HS-27A (cell line): ENCODE measurements at regions not wholly inside any gene's neighbourhood (a gene's known extent, or its start where the extent isn't known, plus 50 kb on each side); places are given as distances from the start of the nearest gene placed in this dataset.

Experiments
- DNase-seq: peaks from one replicate; pipeline ENCODE4 v3.0.0-alpha.2; 2012; ENCODE audit warnings: low read depth, missing footprints

DNA sequence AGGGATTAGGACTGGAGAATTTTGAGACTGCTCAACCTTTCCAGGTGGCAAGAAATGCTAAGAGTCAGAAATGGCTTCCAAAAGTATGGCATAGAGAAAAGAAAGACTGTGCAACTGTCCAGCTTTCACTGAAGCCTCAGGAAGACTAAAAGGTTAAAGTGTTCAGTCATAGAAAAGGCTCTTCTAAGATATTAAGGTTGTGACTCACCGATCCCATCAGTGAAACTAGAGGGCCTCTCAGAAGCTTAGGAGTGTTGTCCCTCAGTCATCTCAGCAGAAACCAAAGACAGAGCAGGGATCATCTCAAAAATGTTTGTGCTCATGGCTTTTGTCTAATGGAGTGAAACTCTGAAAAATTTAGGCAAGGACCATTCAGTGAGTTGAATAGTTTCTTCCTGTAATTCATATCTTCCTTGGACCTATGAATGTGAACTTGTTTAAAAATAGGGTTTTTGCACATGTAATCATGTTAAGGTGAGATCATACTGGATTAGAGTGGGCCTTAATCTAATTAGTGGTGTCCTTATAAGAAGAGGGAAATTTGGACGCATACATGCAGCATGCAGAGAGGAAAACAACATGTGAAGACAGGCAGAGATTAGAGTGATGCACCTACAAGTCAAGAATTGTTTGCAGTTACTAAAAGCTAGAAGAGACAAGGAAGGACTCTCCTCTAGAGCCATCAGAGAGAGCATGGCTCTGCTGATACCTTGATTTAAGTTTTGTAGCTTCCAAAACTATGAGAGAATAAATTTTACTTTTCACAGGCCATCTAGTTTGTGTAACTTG lies 71.3 kb downstream of the RPE65 start:
- no peak for DNase-seq

DNA sequence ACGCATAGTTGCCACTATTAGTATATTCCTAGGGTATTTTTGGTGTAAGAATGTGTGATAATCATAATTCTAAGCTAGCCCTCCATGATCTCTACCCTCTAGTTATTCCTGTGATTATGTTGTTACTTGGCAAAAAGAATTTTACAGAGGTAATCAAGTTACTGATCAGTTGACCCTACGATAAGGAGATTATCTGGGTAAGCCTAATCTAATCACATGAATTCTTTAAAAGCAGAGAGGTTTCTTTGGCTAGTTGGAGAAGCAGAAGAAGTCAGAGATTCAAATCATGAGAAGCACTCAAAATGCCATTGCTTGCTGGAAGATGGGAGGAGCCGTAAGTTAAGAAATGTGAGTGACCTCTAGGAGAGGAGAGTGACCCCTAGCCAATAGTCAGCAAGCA lies 72.7 kb downstream of the RPE65 start:
- no peak for DNase-seq

DNA sequence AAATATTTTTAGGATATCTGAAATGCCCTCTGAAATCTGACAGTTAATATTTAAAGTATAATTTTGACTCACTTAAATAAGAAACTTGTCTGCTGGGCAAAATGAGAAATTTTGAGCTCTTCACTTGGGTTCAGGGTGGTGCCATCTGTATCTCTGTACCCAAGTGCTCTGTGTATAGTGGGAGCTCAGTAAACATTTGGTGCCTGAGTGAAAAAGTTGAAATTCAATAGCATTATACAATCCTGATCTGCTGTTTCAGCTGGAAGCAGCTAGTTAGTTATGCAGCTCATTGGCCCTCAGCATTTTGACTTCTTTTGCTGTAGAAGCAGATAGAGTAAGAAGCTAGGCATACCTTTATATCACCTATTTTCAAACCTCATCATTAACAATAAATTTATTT lies 73.3 kb downstream of the RPE65 start:
- DNase-seq = no peak

DNA sequence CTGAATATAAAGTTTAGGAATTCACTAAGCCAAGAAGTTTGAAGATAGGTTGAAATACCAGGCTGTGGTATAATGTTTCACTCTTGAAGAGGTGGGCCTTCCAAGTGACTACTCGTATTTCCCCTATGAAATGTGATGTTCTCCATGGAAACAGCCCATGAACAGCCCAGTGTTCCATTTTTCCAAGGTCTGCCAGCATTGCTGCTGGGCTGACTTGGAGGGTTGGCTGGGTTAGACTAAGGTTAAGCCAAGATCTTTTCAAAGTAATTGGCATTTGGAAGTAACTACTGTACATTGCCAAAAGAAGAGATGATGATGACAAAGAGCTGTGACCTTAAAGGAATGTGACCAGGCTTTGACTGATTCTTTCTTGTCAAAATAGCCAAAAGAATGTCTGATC lies 73.8 kb downstream of the RPE65 start:
- DNase-seq = no peak

DNA sequence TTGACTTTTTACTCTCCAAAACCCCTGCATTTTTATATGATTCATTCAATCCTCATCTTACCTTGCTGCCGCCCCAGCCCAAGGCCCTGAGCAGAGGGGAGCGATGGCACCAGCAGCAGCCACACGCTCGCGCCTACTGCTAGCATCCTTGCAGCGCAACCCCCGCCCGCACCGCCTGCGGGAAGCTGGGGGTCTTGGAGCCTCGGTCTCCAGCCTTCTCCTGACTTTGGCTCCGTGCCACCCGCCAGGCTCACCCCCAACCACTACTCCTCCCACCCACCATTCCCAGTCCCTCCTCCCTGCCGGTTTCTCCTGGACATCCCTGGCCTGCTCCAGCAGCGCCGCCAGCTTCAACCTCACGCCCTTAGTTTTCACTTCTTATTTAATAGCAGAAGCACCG lies 76.6 kb downstream of the RPE65 start:
- DNase-seq = no peak

DNA sequence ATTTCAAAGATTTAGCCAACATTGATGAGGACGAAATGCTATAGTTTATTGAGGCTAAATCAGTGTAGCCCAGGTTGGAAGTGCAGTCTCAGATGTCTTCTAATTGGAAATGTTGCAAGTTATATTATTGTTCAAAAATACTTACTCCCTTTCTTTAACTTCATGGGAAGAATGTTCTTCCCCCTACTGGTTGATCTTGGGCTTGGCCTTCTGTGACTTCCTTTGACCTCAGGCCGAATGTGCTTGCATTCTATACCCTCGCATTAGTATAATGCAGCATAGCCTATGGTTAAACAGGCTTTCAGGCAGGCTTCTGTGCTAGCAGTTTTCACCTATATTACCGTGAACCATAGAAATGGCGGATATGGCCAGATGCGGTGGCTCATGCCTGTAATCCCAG lies 77.3 kb downstream of the RPE65 start:
- no peak for DNase-seq

DNA sequence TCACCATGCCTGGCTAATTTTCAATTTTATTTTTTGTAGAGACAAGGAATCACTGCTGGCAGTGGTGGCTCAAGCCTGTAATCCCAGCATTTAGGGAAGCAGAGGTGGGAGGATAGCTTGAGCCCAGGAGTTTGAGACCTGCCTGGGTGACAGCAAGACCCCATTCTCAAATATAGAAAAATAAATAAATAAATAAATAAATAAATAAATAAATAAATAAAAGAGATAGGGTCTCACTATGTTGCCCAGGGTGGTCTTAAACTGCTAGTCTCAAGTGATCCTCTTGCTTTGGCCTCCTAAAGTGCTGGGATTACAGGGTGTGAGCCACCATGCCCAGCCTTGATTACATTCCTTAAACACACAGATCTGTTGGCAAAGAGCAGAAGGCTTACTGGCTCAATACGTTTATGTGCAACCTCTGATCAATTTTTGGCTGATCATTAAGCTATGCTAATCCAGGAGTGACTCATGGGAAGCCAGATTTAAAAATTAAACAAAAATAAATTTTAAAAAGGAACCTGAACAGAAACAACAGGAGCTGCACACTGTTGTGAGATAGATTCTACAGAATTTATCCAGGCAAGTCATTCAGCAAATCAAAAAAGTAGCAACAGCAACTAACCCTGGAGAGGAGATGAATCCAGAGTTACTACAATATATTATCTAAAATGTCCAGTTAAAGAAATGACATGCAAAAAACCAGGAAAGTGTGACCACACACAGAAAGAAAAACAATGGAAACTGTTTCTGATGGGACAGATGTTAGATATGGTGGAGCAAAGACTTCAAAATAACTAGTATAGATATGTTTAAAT lies 79.4 kb downstream of the RPE65 start:
- no peak for DNase-seq

DNA sequence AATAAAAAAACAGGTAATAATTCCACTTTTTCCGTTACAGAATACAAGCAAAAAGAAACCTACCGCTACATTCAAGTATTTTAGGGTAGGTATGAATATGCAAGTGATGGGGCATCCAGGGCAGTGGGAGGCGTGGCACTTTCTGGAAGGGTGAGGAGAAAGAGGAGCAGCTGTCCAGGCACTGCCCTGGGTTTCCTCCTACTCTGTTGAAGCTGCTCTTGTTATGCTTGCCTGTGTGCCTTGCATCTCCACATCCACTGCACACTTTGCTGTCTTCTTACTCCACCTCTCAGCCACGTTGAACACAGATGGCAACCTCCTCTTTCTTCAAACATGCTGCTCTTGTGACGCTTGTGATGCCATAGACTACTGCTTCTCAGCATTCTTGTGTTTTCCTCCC lies 83.2 kb downstream of the RPE65 start:
- no peak for DNase-seq

DNA sequence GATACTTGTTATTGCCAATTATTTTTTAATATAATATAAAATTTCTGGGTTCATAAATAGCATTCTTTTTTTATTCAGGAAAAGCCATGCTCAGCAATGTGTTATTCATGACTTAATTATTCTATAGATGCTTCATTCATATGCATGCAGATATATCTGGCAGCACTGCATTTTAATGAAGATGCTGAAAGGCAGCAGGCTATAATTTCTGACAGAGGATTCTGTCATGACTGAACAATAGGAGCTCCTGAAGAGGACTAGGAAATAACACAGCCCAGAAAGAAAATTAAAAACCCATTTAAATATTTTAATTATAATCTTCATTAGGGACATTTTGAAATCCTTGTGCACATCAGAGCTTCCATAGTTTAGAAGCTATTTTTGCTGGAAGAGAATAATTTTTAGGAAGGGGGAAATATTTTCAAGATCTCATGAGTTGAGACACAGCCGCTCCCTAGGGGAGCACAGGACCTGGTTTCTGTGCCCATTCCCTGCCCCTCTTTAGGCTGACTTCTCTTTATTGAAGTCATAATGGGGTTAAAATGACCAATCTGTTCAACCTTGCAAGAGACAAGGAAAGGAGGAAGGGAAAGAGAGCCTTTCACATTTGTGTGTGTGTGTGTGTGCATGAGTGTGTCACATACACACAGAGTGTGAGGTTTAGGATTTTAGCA lies 83.9 kb downstream of the RPE65 start:
- DNase-seq = no peak

DNA sequence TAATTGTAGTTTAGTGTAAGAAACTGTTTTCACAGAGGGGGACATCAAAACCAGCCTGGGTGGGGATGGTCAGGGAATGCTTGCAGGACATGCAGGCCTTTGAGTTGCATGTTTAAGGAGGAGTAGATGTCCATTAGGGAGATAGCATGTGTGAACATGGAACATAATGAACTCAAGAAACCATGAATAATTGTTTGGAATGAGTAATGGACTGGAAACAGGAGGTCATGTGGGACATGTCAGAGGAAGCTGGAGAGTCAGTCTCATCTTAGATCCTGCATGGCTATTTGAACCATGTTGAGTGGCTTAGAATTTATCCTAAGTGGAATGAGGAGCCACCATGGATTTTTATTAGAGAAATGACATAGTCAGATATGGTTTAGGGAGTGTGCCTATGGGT lies 86.4 kb downstream of the RPE65 start:
- no peak for DNase-seq

DNA sequence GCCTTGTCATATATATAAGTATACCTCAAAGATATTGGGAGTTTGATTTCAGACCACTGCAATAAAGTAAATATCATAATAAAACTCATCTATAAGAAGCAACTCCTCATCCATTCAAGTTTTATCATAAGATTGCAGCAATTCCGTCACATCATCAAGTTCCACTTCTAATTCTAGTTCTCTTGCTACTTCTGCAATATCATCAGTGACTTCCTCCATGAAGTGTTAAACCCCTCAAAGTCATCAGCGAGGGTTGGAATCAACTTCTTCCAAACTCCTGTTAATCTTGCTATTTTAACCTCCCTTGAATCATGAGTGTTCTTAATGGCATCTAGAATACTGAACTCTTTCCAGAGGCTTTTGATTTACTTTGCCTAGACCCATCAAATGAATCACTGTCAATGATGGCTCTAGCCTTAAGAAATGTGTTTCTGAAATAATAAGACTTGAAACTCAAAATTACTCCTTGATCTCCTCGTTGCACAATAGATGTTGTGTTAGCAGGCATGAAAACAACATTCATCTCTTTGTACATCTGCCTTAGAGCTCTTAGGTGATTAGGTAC lies 88.3 kb downstream of the RPE65 start:
- DNase-seq = no peak

DNA sequence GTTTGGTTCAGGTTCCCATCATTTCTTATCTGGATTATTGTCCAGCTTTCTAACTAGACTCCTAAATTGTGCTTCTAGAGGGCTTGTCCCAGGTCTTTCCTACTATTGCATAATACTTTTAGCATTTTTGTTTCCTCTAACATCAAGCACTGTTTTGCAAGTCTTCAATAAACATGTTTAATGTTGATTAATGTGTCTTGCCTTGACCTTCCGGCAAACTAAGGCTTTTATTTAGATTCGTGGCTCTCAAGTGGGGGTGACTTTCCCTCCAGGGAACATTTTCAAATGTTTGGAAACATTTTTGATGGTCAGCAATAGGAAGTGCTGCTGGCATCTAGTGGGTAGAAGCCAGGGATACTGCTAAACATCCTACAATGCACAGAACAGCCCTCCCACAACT lies 90.7 kb downstream of the RPE65 start:
- DNase-seq = no peak

DNA sequence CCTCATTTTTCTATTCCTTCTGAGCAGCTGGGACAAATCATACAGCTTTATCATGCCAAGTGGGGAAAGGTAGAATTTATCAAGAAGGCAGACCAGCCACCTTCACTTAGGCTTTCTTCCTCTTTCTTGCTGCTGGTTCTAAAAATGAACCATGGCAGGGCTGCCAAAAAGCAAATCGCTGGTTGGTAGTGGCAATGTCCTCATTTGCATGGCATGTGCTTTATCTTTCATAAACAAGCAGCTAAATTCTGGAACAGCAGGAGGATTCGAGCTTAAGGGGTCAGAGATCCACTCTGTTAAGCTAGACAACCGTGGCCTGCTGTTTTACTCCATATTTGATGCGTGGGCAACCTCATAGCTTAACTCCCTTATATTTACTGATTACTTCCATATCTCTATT lies 91.3 kb downstream of the RPE65 start:
- no peak for DNase-seq

DNA sequence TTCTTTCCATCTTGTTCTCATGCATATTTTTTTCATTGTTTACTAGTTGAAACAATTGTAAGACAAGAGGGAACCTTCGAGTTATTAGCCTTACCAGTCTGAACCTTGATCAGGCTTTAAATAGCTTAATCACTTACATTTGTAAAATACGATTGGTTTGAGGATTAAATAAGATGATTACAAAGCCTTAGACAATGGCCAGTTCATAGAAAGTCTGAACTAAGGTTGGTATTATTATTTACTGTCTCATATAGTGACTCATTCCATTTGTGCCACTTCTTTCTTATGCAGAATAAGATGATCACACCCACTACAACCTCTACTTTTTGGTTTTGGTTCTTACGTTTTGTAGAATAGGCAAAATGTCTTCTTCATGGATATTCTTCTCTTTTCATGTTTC lies 94.1 kb downstream of the RPE65 start:
- DNase-seq = no peak

DNA sequence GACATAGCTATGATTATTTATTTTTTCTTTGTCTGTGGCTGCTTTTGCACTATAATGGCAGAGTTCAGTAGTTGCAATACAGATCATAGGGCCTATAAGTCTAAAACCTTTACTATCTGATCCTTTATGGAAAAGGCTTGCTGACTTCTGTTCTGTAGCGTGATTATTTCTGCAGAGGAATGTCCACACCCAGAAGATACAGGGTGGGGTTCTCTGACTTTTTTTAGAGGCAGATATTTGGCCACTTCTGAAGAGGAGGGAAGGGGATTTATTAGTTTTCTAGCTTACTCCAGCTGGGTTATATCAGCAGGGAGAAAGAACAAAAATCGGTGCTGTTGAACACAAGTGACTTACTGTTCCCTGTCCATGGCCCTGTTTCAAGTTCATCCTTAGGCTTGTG lies 97.6 kb downstream of the RPE65 start:
- no peak for DNase-seq

DNA sequence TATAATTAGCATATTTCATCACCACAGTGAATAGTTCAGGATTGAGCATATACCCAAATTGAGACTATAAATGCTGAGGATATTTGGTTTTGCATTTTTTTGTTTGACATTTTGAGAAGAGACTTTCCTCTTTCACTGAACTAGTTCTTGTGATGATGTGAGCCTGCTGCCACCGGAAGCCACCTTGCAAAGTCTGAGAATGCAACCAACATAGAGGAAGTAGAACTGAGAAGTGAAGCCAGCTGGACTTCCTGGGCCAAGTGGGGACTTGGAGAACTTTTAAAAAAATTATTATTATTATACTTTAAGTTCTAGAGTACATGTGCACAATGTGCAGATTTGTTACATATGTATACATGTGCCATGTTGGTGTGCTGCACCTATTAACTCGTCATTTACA lies 102.3 kb downstream of the RPE65 start:
- no peak for DNase-seq

DNA sequence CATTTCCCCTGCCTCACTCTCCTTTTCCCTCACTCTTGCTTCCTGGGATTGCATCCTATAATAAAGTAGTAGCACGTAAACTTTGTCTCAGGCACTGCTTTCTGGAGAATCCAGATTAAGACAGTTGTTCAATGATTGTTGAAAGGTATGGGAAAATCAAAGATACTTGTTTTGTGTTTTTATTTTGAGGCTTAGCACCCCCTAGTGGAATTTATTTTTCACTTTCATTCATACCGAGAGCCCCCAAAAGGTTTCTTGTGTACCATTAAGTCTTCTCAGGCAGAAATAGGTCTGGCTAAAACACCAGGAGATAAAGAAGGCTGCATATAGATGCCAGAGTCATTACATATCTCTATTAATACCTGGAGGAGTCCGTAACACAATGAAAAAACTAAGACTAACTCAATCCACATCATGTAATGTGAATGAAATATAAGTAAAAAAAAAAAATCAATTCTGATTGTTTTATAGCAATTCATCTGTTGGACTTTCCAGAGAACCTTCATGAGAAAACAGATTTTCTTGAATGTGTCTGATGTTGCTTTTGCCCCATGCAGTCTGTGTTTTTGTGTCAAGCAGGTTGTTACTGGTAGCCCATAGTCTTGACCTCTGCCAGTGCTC lies 103.5 kb downstream of the RPE65 start:
- DNase-seq = no peak

DNA sequence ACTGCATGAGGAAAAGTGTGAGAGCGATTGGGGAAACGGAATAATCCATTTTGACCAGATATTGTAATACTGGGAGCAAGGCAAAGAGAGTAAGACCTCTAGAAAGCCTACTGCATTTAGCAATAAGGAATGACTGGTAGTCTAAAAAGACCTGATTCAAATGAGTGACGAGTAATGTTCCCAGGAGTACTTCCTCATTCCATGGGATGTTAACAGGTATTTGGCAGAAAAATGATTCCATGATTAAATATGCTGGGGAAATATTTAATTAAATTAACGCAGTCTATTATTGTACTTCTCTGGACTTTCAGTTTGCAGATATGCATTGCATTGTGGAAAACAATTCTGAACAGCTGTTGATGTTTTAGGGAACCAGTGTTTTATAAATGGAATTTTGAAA lies 105.5 kb downstream of the RPE65 start:
- no peak for DNase-seq

DNA sequence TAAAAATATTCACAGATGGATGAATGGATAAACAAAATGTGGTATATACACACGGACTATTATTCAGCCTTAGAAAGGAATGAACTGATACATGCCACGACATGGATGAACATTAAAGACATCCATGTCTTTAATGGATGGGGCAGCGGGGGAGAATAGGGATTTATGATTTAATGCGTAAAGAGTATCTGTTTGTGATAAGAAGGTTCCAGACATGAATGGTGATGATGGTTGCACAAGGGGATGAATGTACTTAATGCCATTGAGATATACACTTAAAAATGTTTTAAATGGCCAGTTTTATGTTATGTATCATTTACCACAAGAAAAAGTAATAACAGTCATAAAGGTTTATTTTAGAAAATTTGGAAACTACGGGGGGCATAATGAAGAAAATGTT lies 108.6 kb upstream of the WLS start:
- no peak for DNase-seq

DNA sequence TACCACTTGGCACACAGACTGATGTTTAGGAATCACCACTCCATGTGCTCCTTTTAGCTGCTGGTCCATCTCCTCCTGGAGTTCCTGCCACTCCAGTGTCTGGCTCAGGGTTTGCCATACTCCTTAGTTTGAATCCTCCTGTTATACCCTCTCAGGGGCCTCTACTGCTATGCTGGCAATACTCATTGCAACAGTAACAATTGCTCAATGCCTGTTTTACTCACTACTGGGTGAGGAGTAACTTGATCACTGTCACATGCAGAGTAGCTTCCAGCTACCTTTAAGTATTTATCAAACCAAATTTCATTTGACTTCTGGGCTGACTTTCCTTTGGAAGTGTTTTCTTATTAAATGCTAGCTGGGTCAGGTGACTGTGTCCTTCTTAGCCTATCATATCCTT lies 107.2 kb upstream of the WLS start:
- DNase-seq = no peak

DNA sequence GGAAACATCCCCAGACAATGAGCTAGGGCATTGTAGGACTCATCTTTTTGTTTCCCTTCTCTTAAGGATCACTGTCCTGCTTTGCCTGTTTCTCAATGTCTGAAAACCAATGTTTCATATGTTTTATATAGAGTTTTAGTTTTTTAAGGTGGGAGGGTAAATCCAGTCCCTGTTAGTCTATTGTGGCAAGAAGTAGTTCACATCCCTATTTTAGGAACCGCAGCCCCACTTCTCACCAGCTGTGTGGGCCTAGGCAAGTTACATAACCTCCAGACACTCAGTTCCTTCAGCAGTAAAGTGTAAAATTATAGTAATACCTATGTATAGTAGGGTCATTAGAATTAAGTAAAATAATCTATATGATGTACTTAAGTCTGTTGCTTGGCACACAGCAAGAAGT lies 105.8 kb upstream of the WLS start:
- no peak for DNase-seq

DNA sequence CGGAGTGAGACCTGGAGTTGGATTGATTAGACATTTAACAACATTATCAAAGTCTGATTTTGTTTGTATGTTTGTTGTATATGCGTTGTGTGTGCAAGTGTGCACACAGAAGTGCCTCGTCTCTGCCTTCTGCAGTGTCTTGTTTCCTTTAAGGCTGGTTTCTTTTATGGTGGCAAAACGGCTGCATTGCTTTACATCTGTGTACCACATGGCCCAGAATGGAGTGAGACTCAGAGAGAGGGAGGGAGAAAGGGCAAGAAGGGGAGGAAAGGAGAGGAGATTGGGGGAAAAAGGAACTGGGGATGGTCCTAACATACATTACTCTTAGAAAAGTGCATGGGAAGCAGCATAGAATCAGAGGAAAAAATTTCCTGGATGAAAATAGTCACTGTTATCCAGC lies 99.7 kb upstream of the WLS start:
- DNase-seq = no peak
